ENCODE measurements at regions not wholly inside any gene's neighbourhood (a gene's known extent, or its start where the extent isn't known, plus 50 kb on each side); places are given as distances from the start of the nearest gene placed in this dataset.
"Not testable (repeated sequence)": the region's sequence is repeated elsewhere in the genome, so short reads cannot be mapped to it uniquely, and the experiment has no call there.

GRCh38 chr10:120048391-120048790, 155.9 kb downstream of the SEC23IP start:
- no peak for DNase-seq (ENCODE audit: low spot score)
- no peak for TF ChIP-seq CTCF (IDR thresholded peaks at IDR 0.05; ENCODE audit: extremely low read depth, missing control alignments)

- DNase-seq (ENCODE audit: low spot score): no peak
- TF ChIP-seq CTCF (IDR thresholded peaks at IDR 0.05; ENCODE audit: extremely low read depth, missing control alignments): no peak
These were observed 159.1 kb downstream of the SEC23IP start for GRCh38 chr10:120051671-120052070.

GRCh38 chr10:120052964-120053702, 160.6 kb downstream of the SEC23IP start:
- no peak for TF ChIP-seq CTCF (IDR thresholded peaks at IDR 0.05; ENCODE audit: extremely low read depth, missing control alignments)
- no peak for DNase-seq (ENCODE audit: low spot score)

- DNase-seq (ENCODE audit: low spot score): not testable (repeated sequence)
These were observed 167.3 kb downstream of the SEC23IP start for GRCh38 chr10:120059790-120060189.

GRCh38 chr10:120067427-120067826, 174.9 kb downstream of the SEC23IP start:
- no peak for DNase-seq (ENCODE audit: low spot score)
- no peak for TF ChIP-seq CTCF (IDR thresholded peaks at IDR 0.05; ENCODE audit: extremely low read depth, missing control alignments)

GRCh38 chr10:120069700-120070099, 177.2 kb downstream of the SEC23IP start:
- no peak for TF ChIP-seq CTCF (IDR thresholded peaks at IDR 0.05; ENCODE audit: extremely low read depth, missing control alignments)
- no peak for DNase-seq (ENCODE audit: low spot score)

GRCh38 chr10:120075349-120075748, 182.8 kb downstream of the SEC23IP start:
- no peak for DNase-seq (ENCODE audit: low spot score)
- no peak for TF ChIP-seq CTCF (IDR thresholded peaks at IDR 0.05; ENCODE audit: extremely low read depth, missing control alignments)
